Left hindlimb (tissue), 1 donor: ENCODE measurements at regions not wholly inside any gene's neighbourhood (a gene's known extent, or its start where the extent isn't known, plus 50 kb on each side); places are given as distances from the start of the nearest gene placed in this dataset.

ENCODE experiments used
- DNase-seq: peaks from one replicate; pipeline ENCODE4 v3.0.0-alpha.2; 2018

DNA sequence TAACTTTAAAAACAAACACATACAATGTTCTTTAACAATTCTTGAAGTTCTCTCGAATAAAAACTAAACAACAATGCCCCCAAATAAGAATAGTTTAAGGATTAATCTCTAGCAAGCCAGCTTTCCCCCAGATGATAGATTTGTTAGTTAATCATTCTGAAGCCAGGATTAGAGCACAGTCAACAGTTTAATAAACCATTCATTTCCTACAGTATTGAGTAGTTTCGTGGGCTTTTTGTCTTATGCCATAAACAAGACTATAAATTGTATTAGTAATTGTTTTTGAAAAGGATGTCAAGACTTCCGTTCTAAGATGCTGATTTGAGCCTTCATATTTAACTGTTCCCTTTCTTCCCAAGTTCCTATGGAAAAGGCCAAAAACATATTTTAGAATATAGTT is 136.6 kb downstream of the PIK3R1 start:
- no peak for DNase-seq

DNA sequence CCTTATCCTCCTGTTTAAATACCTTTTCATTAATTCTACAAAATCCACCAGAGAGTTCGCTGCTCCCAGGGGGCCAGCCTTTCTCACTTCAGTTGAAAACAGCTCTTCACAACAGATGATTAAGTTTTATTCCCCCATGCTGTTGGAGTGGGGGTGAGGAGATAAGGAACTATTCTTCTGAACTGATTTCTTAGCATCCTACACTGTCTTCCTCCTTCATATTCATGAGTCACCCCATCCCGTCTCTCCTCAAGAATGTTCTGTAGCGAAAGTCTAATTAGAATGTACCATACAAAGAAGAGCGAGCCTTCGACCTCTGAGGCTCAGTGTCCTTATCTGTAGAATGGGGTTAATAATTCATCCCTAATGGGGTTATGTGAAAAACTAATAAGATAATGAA is 138.0 kb downstream of the PIK3R1 start:
- DNase-seq: no peak

DNA sequence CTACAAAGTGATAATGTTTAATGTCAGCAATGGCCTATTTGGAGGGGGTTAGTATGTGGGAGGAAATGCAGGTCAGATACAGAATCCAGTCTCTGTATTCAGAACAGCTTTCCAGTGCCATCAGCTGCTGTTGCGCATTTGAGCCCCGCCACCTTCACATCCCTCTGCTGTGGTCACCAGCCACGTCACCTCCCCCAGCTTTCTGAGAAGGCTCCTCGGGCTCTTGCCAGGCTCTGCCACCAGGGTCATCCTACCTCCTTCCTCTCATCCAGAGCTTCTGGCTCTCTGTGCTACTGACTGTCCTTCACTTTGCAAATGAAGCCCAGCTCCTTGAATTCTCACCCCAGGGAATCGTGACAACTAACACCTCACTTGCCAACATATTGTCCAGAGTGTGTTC is 138.8 kb downstream of the PIK3R1 start:
- DNase-seq: no peak

DNA sequence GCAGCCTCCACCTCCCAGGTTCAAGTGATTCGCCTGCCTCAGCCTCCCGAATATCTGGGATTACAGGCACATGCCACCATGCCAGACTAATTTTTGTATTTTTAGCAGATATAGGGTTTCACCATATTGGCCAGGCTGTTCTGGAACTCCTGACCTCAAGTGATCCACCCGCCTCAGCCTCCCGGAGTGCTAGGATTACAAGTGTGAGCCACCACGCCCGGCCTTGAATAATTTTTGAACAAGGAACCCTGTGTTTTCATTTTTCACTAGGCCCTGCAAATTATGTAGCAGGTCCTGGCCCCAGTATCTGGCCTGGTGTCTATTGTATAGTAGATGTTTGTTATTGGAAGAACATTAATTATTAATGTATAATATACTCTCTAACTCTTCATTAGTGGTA is 140.7 kb downstream of the PIK3R1 start:
- DNase-seq: no peak

DNA sequence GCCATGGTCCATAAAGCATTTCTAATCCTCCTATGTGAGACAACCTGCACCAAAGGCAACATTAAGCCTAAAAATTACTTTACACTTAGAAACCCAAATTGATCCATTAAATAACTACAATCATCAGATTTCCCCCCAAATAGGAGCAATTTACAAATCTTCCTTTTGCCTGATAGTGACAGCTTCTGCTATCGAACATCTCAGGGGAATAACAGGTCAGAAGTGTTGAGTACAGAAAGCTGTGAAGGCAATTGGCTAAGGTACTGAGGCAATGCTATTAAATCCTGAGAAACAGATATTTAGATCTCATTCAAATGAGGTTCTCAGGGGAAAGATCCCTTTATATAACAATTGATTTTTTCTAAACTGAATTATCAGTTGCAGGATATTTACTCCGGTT is 141.1 kb downstream of the PIK3R1 start:
- no peak for DNase-seq

DNA sequence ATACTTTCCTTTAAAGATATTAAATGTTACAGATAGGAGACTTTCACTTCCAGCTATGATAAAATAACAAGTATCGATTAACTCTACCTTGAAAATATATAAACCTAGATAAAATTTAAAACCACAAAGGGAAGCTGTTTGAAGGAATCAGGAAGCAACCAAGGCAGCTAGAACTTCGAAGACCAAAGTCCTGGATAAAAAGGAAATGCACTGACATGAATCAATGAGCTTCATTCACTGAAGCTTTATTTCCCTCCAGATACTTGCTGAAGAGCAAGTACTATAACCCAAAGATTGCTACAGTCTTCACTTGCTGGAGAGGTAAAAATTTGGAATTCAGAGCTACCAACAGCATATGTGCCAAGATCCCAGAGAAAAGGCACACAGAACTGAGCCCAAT is 144.1 kb downstream of the PIK3R1 start:
- no peak for DNase-seq

DNA sequence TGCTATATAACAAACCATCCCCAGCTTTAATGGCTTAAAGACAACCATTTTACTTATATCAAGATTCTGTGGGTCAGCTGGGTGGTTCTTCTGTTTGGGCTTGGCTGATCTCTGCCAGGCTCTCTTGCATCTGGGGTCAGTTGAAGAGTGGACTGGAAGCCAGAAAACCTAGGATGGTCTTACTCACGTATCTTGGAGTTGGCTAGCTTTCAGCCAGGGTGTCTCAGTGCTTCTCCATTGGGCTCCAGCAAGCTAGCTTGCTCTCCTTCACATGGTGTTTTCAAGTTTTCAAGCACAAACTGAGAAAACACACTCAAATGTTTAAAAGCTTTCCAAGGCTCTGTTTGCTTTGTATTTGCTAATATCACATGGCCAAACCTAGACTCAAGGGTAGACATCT is 146.8 kb downstream of the PIK3R1 start:
- no peak for DNase-seq

DNA sequence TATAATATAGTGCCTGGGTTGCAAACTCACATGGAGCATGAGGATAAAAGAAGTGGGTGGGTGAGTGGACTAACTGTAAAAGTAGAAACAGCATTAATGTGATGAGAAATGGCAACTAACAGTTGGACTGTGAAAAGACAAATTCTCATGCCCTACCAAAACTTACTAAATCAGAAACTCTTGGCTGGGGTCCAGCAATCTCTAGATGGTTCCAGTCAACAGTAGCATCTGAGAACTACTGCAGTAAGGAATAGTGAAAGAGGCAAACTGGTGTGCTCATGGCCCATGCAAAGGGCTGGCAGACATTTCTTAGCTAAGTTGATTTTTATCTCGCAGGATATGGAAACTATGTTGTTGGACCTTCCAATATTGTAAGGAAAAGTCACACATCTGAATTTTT is 150.3 kb downstream of the PIK3R1 start:
- DNase-seq: no peak

DNA sequence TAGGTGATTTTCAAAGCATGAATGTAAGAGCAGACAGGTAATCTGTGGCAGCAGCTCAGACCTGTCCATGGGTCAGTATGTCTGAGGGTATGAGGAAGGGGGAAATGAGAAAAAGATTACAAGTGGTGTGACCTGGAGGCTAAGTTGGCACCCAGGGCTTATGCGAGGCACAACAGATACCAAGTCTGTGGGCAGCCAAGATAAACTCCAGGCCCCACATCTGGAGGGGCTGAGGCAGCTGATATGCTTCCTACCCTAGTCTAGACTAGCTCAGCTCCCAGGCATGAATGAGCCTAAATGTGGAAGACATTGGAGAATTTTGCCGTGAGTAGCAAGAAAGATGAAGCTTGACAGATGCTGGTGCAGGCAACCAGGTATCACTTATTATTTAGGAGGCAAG is 151.7 kb downstream of the PIK3R1 start:
- DNase-seq: no peak

DNA sequence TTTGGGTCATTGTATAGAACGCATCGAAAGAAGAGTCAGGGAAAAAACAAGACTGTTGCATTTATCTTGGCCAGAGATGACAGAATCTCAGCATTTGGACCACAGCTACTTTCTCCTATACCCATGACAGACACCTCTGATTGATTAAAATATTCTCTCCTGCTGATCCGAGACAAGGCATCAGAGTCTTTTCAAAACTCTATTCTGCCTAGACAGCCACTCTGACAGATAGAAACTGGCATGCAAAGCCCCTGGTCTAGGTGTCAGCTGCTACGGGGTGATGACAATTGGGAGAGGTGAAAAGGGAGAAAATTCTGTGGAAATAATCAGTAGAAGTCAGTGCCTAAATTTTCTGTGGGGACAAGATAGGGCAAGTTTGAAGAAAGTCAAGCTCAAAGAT is 152.2 kb downstream of the PIK3R1 start:
- DNase-seq: no peak

DNA sequence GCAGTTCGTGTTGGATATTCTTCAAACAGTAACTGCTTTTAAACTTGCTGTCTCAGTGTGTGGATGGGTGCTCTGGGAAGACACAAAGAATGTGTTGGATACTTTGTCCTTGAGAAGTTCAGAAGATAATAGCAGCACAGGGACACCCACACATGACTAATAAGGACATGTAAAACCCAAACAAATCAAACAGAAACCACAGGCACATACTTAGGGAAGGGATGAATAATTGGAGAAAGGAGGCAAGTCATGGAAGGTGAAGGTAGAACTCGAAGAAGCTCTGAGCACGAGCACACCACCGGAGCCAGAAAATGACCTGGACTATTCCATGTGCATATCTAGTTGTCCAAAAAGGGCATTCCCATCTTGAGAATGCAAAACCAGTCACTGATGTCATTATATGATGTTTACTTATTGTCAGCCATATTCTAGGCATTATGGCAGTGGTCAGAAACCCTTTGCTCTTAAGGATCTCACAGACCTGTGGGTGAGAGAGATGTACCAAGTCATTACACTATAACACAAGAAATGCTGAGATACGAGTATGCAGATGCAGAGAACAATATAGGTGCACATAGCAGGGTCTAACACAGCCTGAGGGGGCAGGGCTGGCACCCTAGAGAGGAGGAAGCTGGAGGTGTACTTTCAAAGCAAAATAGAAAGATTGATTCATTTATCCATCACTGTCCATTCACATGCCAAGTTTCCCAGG is 152.9 kb downstream of the PIK3R1 start:
- no peak for DNase-seq

DNA sequence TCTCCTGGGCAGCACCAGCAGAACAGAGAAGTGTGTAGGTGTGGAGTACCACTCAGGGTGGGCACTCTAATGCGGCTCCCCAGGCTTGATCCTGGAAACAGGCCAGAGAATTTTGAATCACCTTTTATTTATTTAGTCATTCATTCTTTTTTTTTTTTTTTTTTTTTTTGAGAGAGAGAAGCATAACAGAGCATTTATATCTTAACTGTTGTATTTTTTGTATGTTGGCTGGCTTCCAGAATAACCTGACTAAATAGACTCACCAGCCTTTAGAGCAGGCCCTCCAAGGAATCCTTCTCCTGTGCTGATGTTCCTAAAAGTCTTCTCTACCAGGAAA is 153.4 kb downstream of the PIK3R1 start:
- no peak for DNase-seq

DNA sequence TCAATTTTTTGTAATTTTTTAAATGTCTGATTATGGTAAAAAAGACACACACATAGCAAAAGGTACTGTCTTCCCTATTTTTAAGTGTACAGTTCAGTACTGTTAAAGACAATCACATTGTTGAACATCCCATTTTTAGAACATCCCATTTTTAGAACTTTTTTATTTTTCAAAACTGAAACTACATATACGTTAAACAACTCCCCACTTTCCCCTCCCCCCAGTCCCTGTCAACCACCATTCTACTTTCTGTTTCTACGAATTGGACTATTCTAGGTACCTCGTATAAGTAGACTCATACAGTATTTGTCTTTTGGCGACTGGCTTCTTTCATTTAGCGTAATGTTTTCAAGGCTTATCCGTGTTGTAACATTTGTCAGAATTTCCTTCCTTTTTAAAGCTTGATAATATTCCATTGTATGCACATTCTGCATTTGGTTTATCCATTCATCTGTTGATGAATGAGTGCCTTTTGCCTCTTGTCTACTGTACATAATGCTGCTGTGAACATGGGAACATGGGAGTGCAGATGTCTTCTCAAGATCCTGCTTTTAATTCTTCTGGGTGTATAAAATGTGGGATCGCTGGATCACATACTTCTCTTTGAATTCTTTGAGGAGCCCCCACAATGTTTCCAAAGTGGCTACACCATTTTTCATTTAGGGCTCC is 154.0 kb downstream of the PIK3R1 start:
- DNase-seq: no peak

DNA sequence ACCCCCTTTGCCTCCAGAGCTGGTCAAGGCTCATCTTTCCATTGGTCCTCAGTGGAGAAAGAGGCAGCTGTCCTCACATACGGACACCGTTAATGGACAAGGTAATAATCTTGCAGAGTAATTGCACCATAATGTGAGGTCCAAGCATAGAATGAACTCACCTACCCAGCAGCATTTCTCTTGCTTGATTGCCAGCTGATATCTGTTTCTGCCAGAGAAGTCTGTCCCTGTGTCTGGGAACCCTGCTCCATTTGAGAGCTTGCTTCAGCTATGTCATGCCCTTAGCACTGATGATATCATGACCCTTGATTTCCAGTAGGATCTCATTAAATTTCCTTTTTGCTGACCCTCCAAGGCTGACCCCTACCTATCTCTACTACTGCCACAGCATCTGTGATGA is 154.6 kb downstream of the PIK3R1 start:
- DNase-seq: no peak

DNA sequence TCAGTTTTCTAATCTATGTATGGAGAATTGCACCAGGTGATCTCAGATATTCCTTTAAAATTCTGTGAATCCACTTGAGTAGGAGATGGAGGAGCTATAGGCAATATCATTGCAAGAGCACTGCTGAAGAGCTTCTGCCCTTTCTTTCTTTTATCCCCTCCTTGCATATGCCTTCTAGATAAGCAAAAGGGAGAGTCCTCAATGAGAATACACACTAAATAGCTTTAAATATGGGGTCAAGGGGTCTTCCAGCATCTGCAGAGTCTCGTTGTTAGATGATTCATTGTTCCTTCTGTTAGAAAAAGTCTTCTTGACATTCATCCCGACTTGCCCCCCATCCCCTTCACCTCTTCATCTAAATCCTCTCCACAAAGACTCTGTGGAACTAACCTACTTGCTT is 156.1 kb downstream of the PIK3R1 start:
- DNase-seq: no peak

DNA sequence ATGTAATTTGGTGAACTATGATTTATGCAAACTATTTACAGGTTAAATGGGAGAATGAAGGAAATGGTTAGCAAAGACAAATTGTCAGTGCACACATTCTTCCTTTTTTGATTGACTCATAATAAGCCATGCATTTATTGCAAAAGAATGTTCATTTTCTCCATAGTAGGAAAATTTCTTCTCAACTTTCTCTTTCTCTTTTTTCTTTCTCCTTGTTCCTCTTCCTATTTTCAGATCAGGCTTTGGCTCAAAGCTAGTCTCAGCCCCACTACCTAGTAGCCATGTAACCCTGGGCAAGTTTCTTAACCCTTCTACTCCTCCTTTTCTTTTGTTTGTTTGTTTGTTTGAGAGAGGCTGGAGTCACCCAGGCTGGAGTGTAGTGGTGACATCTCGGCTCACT is 156.6 kb downstream of the PIK3R1 start:
- no peak for DNase-seq

DNA sequence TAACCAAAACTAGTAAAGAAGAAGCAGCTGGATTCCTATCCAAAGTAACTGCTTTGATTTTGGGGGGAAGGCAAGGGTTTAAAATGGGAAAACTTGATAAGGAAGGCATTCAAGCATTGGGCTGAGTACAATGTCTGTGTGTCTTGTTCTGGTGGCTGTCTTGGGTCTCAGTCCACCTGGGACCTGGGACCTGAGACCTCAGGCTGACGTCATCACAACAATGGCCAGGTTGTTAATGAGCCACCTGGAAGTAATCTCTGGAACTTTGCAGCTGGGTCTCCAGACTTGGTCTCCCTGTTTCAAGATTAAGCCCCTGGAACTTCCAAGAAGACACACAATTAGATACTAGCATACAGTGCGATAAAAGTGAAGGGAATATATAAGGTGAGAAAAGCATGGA is 157.5 kb downstream of the PIK3R1 start:
- no peak for DNase-seq

DNA sequence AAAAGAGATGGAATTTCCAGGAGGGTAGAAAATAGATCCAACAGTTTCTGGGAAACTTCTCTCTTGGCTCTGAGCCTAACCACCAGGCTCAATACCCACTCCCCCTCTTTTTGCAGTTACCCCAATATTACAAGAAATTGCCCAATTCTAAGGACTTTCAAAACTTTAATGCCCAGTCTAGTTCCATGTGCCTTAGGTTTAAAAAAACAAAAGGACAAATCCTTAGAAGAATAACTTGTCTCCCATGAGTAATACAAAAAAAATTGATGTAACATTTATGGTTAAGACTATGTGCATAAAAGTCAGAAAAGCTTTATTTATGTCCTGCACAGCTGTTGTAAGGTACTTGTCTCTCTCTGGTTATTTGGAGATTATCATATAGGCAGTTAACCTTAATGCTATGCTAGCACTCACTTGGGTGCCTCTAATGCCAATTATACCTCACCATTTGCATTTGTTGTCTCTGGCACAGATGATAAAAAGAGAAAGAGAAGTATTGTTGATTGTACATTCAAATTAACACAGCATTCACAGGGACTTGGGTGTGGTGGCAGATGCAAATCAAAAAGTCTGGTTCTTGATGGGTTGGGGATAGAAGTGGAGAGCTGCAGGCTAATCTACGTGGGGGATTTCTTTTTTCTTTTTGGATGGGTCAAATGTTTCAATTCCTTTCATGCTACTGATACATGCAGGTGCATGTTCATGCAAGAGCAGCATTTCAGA is 159.4 kb downstream of the PIK3R1 start:
- DNase-seq: no peak

DNA sequence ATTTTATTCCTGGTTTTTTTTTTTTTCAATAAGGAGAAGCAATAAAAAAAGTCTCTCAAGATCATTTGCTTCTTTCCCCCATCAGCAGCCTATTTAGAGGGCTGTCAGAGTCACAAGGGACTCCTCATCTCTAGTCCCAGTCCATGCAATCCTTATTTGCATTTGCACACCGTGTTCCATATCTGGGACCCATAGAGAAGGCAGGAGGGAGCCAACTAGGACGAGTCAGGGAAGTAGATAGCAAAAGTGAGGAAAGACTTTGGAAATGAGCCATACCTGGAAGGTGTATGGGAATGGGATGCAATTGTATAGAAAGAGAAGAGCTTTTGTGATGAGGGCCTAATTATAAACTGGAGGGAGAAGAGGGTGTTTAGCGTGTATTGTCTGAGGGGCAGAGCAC is 160.0 kb downstream of the PIK3R1 start:
- no peak for DNase-seq

DNA sequence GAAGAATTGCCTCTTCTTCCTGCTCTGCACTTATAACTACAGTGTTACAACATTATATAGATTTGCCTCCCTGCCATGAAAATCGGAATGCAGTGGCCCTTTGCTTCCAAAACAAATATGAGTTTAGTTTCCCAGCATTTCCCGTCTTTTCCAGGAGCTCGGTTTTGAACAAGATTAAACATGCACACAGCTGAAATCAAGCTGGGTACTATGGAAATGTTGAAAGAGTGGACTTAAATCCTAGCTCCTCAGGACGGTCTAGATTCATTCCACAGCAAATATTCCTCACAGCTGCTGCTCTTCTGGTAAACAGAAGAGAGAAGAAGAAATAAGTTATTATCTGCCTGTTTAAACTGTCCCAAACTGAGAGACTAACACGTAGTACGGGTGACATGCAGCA is 161.4 kb downstream of the PIK3R1 start:
- no peak for DNase-seq

DNA sequence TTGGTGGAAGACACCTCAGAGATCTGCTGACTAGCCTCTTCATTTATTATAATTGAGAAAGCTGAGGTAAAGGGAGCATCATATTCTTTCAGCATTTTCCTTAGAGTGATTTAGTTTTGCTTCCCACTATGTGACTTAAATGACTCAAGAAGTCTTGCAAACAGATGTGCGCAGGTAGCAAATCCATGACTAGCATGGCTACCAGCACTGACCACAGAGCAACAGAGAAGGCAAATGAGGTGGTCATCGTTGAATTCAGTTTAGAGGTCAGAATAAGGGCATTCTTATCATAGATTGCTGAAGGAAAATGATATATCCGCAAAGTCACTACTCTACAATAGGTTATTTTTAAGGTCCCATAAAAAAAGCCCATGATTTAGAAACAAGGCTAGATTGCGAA is 162.2 kb downstream of the PIK3R1 start:
- no peak for DNase-seq

DNA sequence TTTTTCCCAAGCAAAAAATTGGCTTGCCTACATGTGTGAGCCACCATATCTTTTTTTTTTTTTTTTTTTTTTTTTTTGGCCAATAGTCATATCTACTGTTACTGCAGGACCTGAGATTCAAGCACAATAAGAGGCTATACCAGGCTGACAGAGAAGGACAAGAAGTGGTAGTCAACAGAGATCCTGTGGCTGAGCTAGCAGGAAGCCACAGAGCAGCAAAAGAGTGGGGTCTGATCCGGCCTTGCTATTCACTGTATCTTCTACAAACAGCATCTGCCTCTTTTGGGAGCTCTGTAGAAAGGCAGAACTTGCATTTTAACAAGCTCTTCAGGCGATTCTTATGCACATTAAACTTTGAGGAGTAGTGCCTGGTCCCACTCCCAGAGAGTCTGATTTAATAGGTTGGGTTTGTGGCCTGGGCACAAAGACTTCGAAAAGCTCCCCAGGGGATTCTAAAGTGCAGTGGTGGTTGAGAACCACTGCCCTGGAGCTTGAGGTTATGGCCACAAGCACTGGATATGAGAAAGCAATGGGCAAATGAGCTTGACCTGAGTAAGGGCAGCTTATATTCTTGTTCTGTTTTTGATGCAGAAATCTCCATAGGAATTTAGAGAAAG is 162.8 kb downstream of the PIK3R1 start:
- DNase-seq: peak; percentile 43

DNA sequence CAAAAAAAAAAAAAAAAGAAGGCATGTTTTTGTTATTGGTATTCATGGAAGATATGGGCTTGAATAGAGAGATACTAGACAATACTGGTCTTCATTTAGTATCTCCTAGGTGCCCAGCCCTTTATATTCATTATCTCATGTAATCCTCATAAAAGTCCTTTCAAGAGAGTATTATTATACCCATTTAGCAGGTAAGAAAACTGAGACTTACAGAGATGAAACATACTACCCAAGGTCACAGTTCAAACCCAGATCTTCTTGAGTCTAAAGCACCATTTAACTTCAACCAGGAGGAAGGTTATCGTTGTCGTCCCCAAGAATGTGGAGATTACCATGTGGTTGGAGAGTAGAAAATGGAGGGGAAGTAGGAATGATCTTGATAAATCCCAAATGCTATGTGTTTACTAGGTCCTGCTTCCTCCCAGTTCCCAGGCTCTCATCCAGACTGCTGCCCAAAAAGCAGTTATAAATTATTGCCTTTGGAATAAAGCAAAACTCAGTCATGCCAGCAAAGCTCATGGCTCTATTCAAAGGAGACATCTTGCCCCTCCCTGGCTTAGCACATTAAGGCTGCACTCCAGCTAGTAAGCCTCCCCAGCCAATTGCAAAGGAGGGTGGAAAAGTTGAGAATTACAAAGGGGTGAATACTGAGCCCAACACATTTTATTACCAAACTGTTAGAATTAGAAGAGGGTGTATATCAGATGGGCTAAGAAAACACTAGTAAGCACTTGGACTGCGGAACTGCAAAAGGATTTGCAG is 163.9 kb downstream of the PIK3R1 start:
- DNase-seq: peak; percentile 37
